IMR-90 (cell line): ENCODE measurements at regions not wholly inside any gene's neighbourhood (a gene's known extent, or its start where the extent isn't known, plus 50 kb on each side); places are given as distances from the start of the nearest gene placed in this dataset.

Source experiments
- ATAC-seq: fragments of 200-7000 bp; cut with Tn5 transposase; 2 replicates; pipeline ENCODE4 v1.9.1; 2020; ENCODE audit warnings: low read depth, mild to moderate bottlenecking, moderate library complexity
- BruUV-seq: library from RNA; stranded (reverse); fragments of 400-500 nt; replicated peaks from 2 replicates; lab custom pipeline; 2021; lab: Mats Ljungman, UMichigan
- CTCF ChIA-PET: fragments of 300-600 bp; formaldehyde crosslinking; extraction: SDS; loops from one replicate; lab custom pipeline; 2021; ENCODE audit warnings: antibody characterized with exemption; lab: Yijun Ruan, JAX
- POLR2A ChIA-PET: fragments of 300-600 bp; sonication (Branson Sonifier 250); formaldehyde crosslinking; loops from one replicate; lab custom pipeline; 2022; ENCODE audit warnings: antibody characterized with exemption; ENCODE audit not compliant: unreplicated experiment; lab: Charles Lee
- DNase-seq: peaks from one replicate; pipeline ENCODE4 v3.0.0; 2013
- H2AFZ ChIP-seq: replicated peaks from 2 replicates; pipeline ENCODE3; 2013; ENCODE audit warnings: low read length, mild to moderate bottlenecking; ENCODE audit not compliant: poor library complexity
- H2AK5ac ChIP-seq: 2 replicates; pipeline ENCODE4 v1.6.1; 2013; ENCODE audit warnings: low read depth, low read length, inconsistent platforms
- H2AK9ac ChIP-seq: replicated peaks from 2 replicates; pipeline ENCODE3; 2013; ENCODE audit warnings: mild to moderate bottlenecking, low read depth, low read length, moderate library complexity; ENCODE audit not compliant: poor library complexity
- H2BK120ac ChIP-seq: 2 replicates; pipeline ENCODE4 v1.6.1; 2013; ENCODE audit warnings: low read depth, low read length, inconsistent platforms
- H2BK15ac ChIP-seq: 3 replicates; pipeline ENCODE4 v1.6.1; 2013; ENCODE audit warnings: low read depth, low read length, inconsistent platforms
- H2BK20ac ChIP-seq: 2 replicates; pipeline ENCODE4 v1.6.1; 2013; ENCODE audit warnings: low read depth, mild to moderate bottlenecking, inconsistent platforms, low read length, moderate library complexity
- H2BK5ac ChIP-seq: 2 replicates; pipeline ENCODE4 v1.6.1; 2013; ENCODE audit warnings: mild to moderate bottlenecking, low read depth, low read length, inconsistent platforms; ENCODE audit not compliant: poor library complexity, severe bottlenecking
- H3K14ac ChIP-seq: replicated peaks from 2 replicates; pipeline ENCODE4 v1.6.1; 2013; ENCODE audit warnings: low read depth, low read length, inconsistent platforms
- H3K18ac ChIP-seq: 2 replicates; pipeline ENCODE4 v1.6.1; 2013; ENCODE audit warnings: low read depth, low read length, control low read depth
- H3K23ac ChIP-seq: 2 replicates; pipeline ENCODE4 v1.6.1; 2013; ENCODE audit warnings: low read depth, low read length, inconsistent platforms
- H3K27ac ChIP-seq: 2 replicates; pipeline ENCODE4 v1.5.1; 2013; ENCODE audit warnings: mild to moderate bottlenecking, control low read depth, low read length; ENCODE audit not compliant: insufficient read depth
- H3K27me3 ChIP-seq: 2 replicates; pipeline ENCODE4 v1.6.1; 2013; ENCODE audit warnings: low read length; ENCODE audit not compliant: control insufficient read depth, insufficient read depth
- H3K36me3 ChIP-seq: 2 replicates; pipeline ENCODE4 v1.6.1; 2013; ENCODE audit warnings: low read length, mixed read lengths; ENCODE audit not compliant: control insufficient read depth, insufficient read depth
- H3K4ac ChIP-seq: 2 replicates; pipeline ENCODE4 v1.6.1; 2013; ENCODE audit warnings: low read depth, low read length, inconsistent platforms
- H3K4me1 ChIP-seq: 2 replicates; pipeline ENCODE4 v1.6.1; 2013; ENCODE audit warnings: low read length, mixed read lengths; ENCODE audit not compliant: control insufficient read depth, insufficient read depth
- H3K4me2 ChIP-seq: 2 replicates; pipeline ENCODE4 v1.6.1; 2013; ENCODE audit warnings: low read depth, mild to moderate bottlenecking, control low read depth, low read length, moderate library complexity
- H3K4me3 ChIP-seq: 2 replicates; pipeline ENCODE4 v1.5.1; 2013; ENCODE audit warnings: low read depth, mild to moderate bottlenecking, control low read depth, low read length, moderate library complexity; ENCODE audit not compliant: insufficient read depth
- H3K56ac ChIP-seq: 2 replicates; pipeline ENCODE4 v1.6.1; 2013; ENCODE audit warnings: low read length, inconsistent platforms; ENCODE audit not compliant: insufficient read depth; ENCODE audit errors: extremely low read depth
- H3K79me1 ChIP-seq, 2 experiments: 2 replicates each; pipeline ENCODE4 v1.6.1; 2013; ENCODE audit warnings: low read length in 2 of 2, inconsistent platforms in 1 of 2, low read depth in 1 of 2
- H3K9ac ChIP-seq: 2 replicates; pipeline ENCODE4 v1.6.1; 2013; ENCODE audit warnings: low read depth, low read length, control low read depth
- H3K9me1 ChIP-seq: 2 replicates; pipeline ENCODE4 v1.6.1; 2013; ENCODE audit warnings: low read length, inconsistent platforms; ENCODE audit not compliant: insufficient read depth
- H3K9me3 ChIP-seq: 2 replicates; pipeline ENCODE4 v1.6.1; 2013; ENCODE audit warnings: low read length; ENCODE audit not compliant: control insufficient read depth, insufficient read depth
- H4K20me1 ChIP-seq: 2 replicates; pipeline ENCODE4 v1.6.1; 2013; ENCODE audit warnings: low read length, inconsistent platforms; ENCODE audit not compliant: insufficient read depth
- H4K5ac ChIP-seq: 2 replicates; pipeline ENCODE4 v1.6.1; 2013; ENCODE audit warnings: mild to moderate bottlenecking, low read depth, low read length, control low read depth
- H4K8ac ChIP-seq, 2 experiments: 2 replicates each; pipeline ENCODE4 v1.6.1; 2013; ENCODE audit warnings: low read depth in 2 of 2, low read length in 2 of 2, control low read depth in 1 of 2, inconsistent platforms in 1 of 2
- H4K91ac ChIP-seq: 2 replicates; pipeline ENCODE4 v1.6.1; 2013; ENCODE audit warnings: low read depth, low read length, inconsistent platforms; ENCODE audit not compliant: insufficient read depth
- BHLHE40 ChIP-seq: fragments of 150-350 bp; IDR thresholded peaks from 2 replicates; pipeline ENCODE4 v1.6.1; 2016; ENCODE audit warnings: mild to moderate bottlenecking, low read depth, low read length
- CEBPB ChIP-seq: IDR thresholded peaks from 2 replicates; pipeline ENCODE4 v1.6.1; 2012; ENCODE audit warnings: low read depth, low read length, improper control_type of control experiment
- CHD1 ChIP-seq: IDR thresholded peaks from 2 replicates; pipeline ENCODE4 v1.6.1; 2012; ENCODE audit warnings: low read depth, low read length, improper control_type of control experiment
- CTCF ChIP-seq: conservative IDR thresholded peaks from 2 replicates; pipeline ENCODE4 v1.5.1; 2012; ENCODE audit warnings: mild to moderate bottlenecking, low read depth, low read length, improper control_type of control experiment
- FOS ChIP-seq: fragments of 150-350 bp; IDR thresholded peaks from 2 replicates; pipeline ENCODE4 v1.6.1; 2016; ENCODE audit warnings: low read depth, low read length
- MAFK ChIP-seq: IDR thresholded peaks from 2 replicates; pipeline ENCODE4 v1.6.1; 2012; ENCODE audit warnings: low read depth, low read length, improper control_type of control experiment
- MAZ ChIP-seq: IDR thresholded peaks from 2 replicates; pipeline ENCODE4 v1.6.1; 2012; ENCODE audit warnings: low read depth, mild to moderate bottlenecking, low read length, improper control_type of control experiment, moderate library complexity, borderline replicate concordance
- MXI1 ChIP-seq: IDR thresholded peaks from 2 replicates; pipeline ENCODE4 v1.6.1; 2012; ENCODE audit warnings: low read depth, mild to moderate bottlenecking, low read length, moderate library complexity, borderline replicate concordance
- NFE2L2 ChIP-seq: fragments of 150-350 bp; IDR thresholded peaks from 2 replicates; pipeline ENCODE4 v1.6.1; 2016; ENCODE audit warnings: low read depth, mild to moderate bottlenecking, low read length
- POLR2A ChIP-seq: IDR thresholded peaks from 2 replicates; pipeline ENCODE4 v1.6.1; 2012; ENCODE audit warnings: mild to moderate bottlenecking, low read depth, low read length
- RAD21 ChIP-seq: IDR thresholded peaks from 2 replicates; pipeline ENCODE4 v1.6.1; 2012; ENCODE audit warnings: low read length, improper control_type of control experiment
- RCOR1 ChIP-seq: IDR thresholded peaks from 2 replicates; pipeline ENCODE4 v1.6.1; 2012; ENCODE audit warnings: mild to moderate bottlenecking, low read length, improper control_type of control experiment; ENCODE audit not compliant: insufficient replicate concordance
- RFX5 ChIP-seq: IDR thresholded peaks from 2 replicates; pipeline ENCODE4 v1.8.0; 2012; ENCODE audit warnings: low read depth, mild to moderate bottlenecking, low read length, moderate library complexity
- SMC3 ChIP-seq: fragments of 150-350 bp; IDR thresholded peaks from 2 replicates; pipeline ENCODE4 v1.6.1; 2016; ENCODE audit warnings: low read depth, mild to moderate bottlenecking, antibody characterized with exemption, low read length, moderate library complexity
- USF2 ChIP-seq: fragments of 150-350 bp; IDR thresholded peaks from 2 replicates; pipeline ENCODE4 v1.6.1; 2017; ENCODE audit warnings: mild to moderate bottlenecking, antibody characterized with exemption, low read length, low read depth
- WGBS, 2 experiments: methylation state at CpG; one replicate each; pipeline versions ENCODE4 v1.1.5 to v1.1.7; 2013; ENCODE audit warnings: missing lambda C conversion rate in 2 of 2; ENCODE audit not compliant: insufficient read length in 1 of 2; ENCODE audit errors: extremely low coverage in 2 of 2; 5-methylcytosine and 5-hydroxymethylcytosine counted together
- dilution Hi-C: fragments of 300-500 bp; cut with HindIII; formaldehyde crosslinking; loops from one replicate; pipeline ENCODE4 v1.14.3; 2018; ENCODE audit warnings: low sequenced_read_pairs; ENCODE audit not compliant: unreplicated experiment
- in situ Hi-C: fragments of 300-500 bp; cut with MboI; formaldehyde crosslinking; loops from 3 replicates; pipeline ENCODE4 v1.14.3; 2019; ENCODE audit warnings: low sequenced_read_pairs, inconsistent platforms, mixed read lengths
- intact Hi-C: fragments of 100-400 bp; cut with micrococcal nuclease; formaldehyde crosslinking; loops from 2 replicates; pipeline ENCODE4 v1.10.0; 2022

GRCh38 chr11:92295175-92296137 is 70.8 kb downstream of the FAT3 start:
- H3K4me1 ChIP-seq = peaks cover 2% of the 10 kb centered on the region
- no peak overlapping the region for H3K9ac ChIP-seq
- H3K4me2 ChIP-seq = no peak overlapping the region
- ChIA-PET CTCF (no interaction called here), POLR2A (no interaction called here)
- 0 out of 2 replicates have a peak overlapping the region, but pooled peaks have one; percentile 15 for H3K14ac ChIP-seq
- no peak overlapping the region for H3K56ac ChIP-seq
- in situ Hi-C loops (no loop called here), intact Hi-C loops (no loop called here), dilution Hi-C loops (no loop called here)
- H2AFZ ChIP-seq = no peak overlapping the region
- no peaks in the 10 kb centered on the region for H3K36me3 ChIP-seq
- DNase-seq (peak; percentile 33), ATAC-seq (no peak)
- no peak overlapping the region for H3K27ac ChIP-seq
- no peak overlapping the region for H2BK120ac ChIP-seq
- no peaks in the 10 kb centered on the region for H3K79me1 ChIP-seq
- no peak overlapping the region for H3K18ac ChIP-seq
- H4K8ac ChIP-seq = no peak overlapping the region
- no peaks in the 10 kb centered on the region for H3K9me3 ChIP-seq
- no peak overlapping the region for H2BK15ac ChIP-seq
- no TSS peak for BruUV-seq
- H3K4me3 ChIP-seq = no peak overlapping the region
- H3K27me3 ChIP-seq = no peaks in the 10 kb centered on the region
- H3K23ac ChIP-seq = no peak overlapping the region
- 96% methylated on average over 2 of the region's 8 CpGs; no CpG with 5 or more reads in 1 of the 2 experiments for WGBS, 2 experiments
- no peak overlapping the region for H2BK20ac ChIP-seq
- no peak overlapping the region for H3K4ac ChIP-seq
- H4K20me1 ChIP-seq = no peaks in the 10 kb centered on the region
- H2AK5ac ChIP-seq = no peak overlapping the region
- no peak overlapping the region for H4K91ac ChIP-seq
- no peak overlapping the region for H4K5ac ChIP-seq
- H2BK5ac ChIP-seq = peak overlapping the region; percentile 41
- no peaks in the 10 kb centered on the region for H3K9me1 ChIP-seq
- H2AK9ac ChIP-seq = no peak overlapping the region
- no peak for TF ChIP-seq SMC3
- TF ChIP-seq BHLHE40 = no peak
- no peak for TF ChIP-seq RAD21
- TF ChIP-seq POLR2A = no peak
- no peak for TF ChIP-seq USF2
- TF ChIP-seq FOS = no peak
- no peak for TF ChIP-seq MXI1
- no peak for TF ChIP-seq RFX5
- TF ChIP-seq MAZ = no peak
- no peak for TF ChIP-seq CEBPB
- no peak for TF ChIP-seq MAFK
- TF ChIP-seq NFE2L2 = no peak
- TF ChIP-seq CHD1 = no peak
- no peak for TF ChIP-seq RCOR1
- TF ChIP-seq CTCF = no peak
